ENCODE measurements at regions not wholly inside any gene's neighbourhood (a gene's known extent, or its start where the extent isn't known, plus 50 kb on each side); places are given as distances from the start of the nearest gene placed in this dataset.

- TF ChIP-seq, protein P1, sequence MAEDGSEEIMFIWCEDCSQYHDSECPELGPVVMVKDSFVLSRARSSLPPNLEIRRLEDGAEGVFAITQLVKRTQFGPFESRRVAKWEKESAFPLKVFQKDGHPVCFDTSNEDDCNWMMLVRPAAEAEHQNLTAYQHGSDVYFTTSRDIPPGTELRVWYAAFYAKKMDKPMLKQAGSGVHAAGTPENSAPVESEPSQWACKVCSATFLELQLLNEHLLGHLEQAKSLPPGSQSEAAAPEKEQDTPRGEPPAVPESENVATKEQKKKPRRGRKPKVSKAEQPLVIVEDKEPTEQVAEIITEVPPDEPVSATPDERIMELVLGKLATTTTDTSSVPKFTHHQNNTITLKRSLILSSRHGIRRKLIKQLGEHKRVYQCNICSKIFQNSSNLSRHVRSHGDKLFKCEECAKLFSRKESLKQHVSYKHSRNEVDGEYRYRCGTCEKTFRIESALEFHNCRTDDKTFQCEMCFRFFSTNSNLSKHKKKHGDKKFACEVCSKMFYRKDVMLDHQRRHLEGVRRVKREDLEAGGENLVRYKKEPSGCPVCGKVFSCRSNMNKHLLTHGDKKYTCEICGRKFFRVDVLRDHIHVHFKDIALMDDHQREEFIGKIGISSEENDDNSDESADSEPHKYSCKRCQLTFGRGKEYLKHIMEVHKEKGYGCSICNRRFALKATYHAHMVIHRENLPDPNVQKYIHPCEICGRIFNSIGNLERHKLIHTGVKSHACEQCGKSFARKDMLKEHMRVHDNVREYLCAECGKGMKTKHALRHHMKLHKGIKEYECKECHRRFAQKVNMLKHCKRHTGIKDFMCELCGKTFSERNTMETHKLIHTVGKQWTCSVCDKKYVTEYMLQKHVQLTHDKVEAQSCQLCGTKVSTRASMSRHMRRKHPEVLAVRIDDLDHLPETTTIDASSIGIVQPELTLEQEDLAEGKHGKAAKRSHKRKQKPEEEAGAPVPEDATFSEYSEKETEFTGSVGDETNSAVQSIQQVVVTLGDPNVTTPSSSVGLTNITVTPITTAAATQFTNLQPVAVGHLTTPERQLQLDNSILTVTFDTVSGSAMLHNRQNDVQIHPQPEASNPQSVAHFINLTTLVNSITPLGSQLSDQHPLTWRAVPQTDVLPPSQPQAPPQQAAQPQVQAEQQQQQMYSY (CRISPR knock-in tag; IDR thresholded peaks at IDR 0.05): no peak
- TF ChIP-seq CBFB (CRISPR knock-in tag; IDR thresholded peaks at IDR 0.05; ENCODE audit: low read depth) (no peak), MXD4 (CRISPR knock-in tag; IDR thresholded peaks at IDR 0.05; ENCODE audit: borderline replicate concordance) (no peak), ZMAT4 (CRISPR knock-in tag; IDR thresholded peaks at IDR 0.05) (no peak), JAZF1 (CRISPR knock-in tag; IDR thresholded peaks at IDR 0.05) (no peak), ATF6 (CRISPR knock-in tag; IDR thresholded peaks at IDR 0.05) (no peak), TCF7 (CRISPR knock-in tag; IDR thresholded peaks at IDR 0.05; ENCODE audit: low read depth) (no peak), SOX15 (CRISPR knock-in tag; IDR thresholded peaks at IDR 0.05) (no peak), CREM (CRISPR knock-in tag; IDR thresholded peaks at IDR 0.05) (no peak), ELF4 (CRISPR knock-in tag; IDR thresholded peaks at IDR 0.05; ENCODE audit: low read depth) (no peak), E2F1 (CRISPR knock-in tag; IDR thresholded peaks at IDR 0.05) (no peak)
- TF ChIP-seq, protein P2, sequence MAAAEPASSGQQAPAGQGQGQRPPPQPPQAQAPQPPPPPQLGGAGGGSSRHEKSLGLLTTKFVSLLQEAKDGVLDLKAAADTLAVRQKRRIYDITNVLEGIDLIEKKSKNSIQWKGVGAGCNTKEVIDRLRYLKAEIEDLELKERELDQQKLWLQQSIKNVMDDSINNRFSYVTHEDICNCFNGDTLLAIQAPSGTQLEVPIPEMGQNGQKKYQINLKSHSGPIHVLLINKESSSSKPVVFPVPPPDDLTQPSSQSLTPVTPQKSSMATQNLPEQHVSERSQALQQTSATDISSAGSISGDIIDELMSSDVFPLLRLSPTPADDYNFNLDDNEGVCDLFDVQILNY (CRISPR knock-in tag; IDR thresholded peaks at IDR 0.05): no peak
- TF ChIP-seq, protein P3, sequence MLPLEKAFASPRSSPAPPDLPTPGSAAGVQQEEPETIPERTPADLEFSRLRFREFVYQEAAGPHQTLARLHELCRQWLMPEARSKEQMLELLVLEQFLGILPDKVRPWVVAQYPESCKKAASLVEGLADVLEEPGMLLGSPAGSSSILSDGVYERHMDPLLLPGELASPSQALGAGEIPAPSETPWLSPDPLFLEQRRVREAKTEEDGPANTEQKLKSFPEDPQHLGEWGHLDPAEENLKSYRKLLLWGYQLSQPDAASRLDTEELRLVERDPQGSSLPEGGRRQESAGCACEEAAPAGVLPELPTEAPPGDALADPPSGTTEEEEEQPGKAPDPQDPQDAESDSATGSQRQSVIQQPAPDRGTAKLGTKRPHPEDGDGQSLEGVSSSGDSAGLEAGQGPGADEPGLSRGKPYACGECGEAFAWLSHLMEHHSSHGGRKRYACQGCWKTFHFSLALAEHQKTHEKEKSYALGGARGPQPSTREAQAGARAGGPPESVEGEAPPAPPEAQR (CRISPR knock-in tag; IDR thresholded peaks at IDR 0.05): no peak
- TF ChIP-seq, protein P4, sequence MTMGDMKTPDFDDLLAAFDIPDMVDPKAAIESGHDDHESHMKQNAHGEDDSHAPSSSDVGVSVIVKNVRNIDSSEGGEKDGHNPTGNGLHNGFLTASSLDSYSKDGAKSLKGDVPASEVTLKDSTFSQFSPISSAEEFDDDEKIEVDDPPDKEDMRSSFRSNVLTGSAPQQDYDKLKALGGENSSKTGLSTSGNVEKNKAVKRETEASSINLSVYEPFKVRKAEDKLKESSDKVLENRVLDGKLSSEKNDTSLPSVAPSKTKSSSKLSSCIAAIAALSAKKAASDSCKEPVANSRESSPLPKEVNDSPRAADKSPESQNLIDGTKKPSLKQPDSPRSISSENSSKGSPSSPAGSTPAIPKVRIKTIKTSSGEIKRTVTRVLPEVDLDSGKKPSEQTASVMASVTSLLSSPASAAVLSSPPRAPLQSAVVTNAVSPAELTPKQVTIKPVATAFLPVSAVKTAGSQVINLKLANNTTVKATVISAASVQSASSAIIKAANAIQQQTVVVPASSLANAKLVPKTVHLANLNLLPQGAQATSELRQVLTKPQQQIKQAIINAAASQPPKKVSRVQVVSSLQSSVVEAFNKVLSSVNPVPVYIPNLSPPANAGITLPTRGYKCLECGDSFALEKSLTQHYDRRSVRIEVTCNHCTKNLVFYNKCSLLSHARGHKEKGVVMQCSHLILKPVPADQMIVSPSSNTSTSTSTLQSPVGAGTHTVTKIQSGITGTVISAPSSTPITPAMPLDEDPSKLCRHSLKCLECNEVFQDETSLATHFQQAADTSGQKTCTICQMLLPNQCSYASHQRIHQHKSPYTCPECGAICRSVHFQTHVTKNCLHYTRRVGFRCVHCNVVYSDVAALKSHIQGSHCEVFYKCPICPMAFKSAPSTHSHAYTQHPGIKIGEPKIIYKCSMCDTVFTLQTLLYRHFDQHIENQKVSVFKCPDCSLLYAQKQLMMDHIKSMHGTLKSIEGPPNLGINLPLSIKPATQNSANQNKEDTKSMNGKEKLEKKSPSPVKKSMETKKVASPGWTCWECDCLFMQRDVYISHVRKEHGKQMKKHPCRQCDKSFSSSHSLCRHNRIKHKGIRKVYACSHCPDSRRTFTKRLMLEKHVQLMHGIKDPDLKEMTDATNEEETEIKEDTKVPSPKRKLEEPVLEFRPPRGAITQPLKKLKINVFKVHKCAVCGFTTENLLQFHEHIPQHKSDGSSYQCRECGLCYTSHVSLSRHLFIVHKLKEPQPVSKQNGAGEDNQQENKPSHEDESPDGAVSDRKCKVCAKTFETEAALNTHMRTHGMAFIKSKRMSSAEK (CRISPR knock-in tag; IDR thresholded peaks at IDR 0.05; ENCODE audit: borderline replicate concordance): no peak
Measured at GRCh38 chr1:213929398-213929797, 58.4 kb upstream of the PROX1 start (continued).
